GM18873 (cell line): ENCODE measurements at regions not wholly inside any gene's neighbourhood (a gene's known extent, or its start where the extent isn't known, plus 50 kb on each side); places are given as distances from the start of the nearest gene placed in this dataset.
"Not testable (repeated sequence)": the region's sequence is repeated elsewhere in the genome, so short reads cannot be mapped to it uniquely, and the experiment has no call there.

Source experiments
- ATAC-seq: cut with Tn5 transposase; IDR thresholded peaks from one replicate; pipeline ENCODE4 v1.9.1; 2021; ENCODE audit warnings: mild to moderate bottlenecking, moderate library complexity, moderate number of reproducible peaks; ENCODE audit not compliant: unreplicated experiment, low FRiP score

DNA sequence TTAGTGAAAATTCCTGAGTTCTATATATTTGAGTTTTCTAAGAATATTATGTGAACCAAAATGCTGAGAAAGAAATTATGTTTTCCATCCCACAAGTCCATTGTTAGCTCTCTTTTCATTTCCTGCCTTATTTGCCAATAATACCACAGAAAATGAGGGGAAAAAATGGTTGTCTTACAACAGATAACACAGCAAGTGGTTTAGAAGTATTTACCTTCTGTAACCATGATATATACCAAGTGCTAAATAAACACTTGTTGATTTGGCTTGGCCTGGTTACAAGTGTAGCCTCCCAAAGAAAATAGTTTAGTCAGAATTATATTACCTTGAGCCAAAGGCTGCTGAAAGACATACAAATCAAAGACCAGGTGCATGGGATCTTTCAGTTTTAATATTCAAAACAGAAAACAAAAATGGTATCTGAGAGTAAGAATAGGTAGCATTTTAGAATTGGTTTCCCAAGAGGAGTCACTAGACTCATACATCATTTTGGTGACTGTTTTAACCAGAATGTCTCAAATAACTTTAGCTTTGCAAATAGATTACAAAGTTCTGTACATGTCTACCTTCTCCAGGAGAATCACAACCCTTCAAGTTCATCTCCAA lies 439.8 kb upstream of the DYNLRB2 start:
- no peak for ATAC-seq

DNA sequence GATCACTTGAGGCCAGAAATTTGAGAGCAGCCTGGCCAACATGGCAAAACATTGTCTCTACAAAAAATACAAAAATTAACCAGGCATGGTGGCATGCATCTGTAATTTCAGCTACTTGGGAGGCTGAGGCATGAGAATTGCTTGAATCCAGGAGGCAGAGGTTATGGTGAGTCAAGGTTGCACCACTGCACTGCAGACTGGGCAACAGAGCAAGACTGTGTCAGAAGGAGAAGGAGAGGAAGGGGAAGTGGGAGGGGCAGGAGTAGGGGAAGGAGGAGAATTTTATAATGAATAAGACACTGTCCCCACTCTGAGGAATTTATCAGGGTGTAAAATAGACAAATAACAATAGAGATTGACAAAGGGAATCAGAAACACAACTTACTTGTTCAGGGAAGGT lies 440.6 kb upstream of the DYNLRB2 start:
- ATAC-seq, result no peak

DNA sequence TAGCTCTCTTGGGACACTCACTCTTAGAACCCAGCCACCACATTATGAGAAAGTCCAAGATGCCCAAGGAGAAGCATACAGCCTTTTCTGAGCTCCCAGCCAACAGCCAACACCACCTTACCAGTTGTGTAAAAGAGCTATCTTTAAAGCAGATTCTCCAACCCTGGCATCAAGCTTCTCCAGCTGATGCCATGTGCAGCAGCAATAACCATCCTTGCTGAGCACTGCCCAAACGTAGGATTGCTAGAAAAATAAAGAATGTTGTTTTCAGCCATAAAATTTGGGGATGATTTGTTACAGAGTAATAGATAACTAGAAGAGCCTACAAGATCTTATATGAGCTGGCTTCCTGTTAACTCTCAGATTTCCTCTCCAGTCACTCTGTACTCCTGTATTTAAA lies 443.7 kb upstream of the DYNLRB2 start:
- ATAC-seq, result no peak

DNA sequence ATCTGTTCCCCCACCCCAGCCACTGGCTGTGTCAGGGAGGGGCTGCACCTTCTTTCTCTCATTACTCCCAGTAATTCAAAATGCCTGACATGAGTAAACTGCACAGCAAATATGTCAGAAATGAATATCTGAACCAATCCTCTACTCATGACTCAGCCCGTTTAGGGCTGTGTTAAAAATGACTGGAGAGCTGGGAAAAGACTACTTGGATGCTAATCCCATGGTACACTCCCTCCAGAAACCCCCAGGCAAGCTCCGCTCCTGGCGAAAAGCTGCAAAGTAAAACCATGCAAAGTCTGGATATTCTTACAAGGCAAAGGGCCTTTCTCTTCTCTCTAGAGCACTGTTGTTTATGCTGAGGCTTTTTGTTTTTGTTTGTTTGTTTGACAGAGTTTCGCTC lies 448.1 kb upstream of the DYNLRB2 start:
- ATAC-seq, result no peak

DNA sequence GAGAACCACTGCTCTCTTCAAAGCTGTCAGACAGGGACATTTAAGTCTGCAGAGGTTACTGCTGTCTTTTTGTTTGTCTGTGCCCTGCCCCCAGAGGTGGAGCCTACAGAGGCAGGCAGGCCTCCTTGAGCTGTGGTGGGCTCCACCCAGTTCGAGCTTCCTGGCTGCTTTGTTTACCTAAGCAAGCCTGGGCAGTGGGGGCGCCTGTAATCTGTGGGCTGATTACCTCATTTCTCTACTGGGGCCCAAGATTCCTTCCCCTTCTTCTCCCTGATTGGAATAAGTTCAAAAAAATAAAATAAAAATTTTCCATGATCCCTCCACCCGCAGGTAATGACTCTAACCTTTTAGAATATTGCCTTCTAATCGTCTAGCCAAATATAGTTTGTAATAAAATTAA lies 449.3 kb upstream of the DYNLRB2 start:
- not testable (repeated sequence) for ATAC-seq

DNA sequence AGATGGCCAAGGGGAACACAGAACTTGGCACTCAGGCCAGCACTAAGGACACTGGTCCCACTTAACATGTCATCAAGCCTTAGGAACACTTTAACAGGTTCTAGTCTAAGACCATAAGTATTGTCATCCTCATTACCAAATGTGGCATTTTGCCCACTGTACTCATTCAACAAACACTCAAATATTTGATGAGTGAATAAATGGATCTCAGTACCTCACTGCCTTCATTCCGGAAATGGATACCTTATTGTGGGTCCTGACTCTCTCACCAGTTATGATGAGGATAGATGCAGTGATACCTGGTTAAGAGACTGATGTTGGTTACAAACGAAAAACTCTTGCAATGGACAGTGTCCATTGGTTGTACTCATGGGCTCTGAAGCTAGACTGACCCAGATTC lies 455.2 kb upstream of the DYNLRB2 start:
- ATAC-seq, result no peak

DNA sequence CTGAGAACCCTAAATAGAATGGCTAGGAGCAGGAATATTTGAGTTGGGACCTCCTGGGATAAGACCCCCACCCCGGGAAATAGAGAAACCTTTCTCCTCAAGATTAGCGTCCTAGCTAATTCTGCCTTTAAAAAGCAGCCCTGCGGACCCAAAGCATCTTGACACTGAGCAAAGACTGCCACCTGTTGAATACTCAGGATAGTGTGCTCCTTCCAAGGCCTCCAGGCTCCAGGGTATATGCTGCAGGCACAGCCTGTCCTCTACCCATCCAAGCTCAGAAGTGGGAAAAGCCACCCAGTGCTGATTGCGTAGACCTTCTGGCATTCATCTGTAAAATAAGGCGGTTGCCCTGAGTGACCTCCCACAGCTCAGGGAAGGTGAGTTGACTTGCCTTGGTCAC lies 456.2 kb upstream of the DYNLRB2 start:
- no peak for ATAC-seq

DNA sequence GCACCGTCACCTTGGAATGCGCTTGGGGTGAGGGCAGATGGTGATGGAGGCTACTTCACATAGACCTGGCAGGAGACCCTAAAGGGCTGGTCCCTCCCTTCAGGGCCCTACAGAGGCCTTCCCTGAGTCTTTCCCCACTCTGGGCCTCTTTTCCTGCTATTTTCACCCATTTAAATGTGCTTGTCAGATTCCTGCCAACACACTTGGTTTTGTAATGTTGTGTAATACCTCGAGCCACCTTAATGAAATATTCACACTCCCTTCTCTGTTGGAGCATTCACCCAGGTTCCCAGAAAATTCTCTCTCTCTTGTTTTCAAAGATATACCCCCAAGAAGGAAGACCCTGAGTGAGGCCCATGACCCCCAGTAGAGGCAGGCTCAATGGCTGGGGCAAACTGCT lies 456.6 kb upstream of the DYNLRB2 start:
- ATAC-seq, result no peak

DNA sequence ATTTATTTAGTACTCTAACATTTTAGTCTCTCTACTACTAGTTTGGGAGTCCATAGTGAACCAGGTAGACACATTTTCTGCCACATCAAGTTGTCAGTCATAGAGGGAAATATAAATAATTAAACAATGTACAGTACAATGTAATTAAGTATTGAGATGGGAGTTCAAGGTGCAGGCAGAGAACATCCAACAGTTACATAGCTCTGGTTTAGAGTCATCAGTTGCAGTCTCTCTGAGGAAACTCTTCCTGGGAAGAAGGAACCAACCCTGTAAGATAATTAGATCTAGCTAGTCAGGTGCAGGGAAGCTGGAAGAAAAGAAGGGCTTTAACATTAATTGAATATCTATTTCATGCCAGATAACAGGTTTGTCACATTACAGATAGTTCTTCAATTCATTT lies 457.9 kb upstream of the DYNLRB2 start:
- ATAC-seq, result no peak

DNA sequence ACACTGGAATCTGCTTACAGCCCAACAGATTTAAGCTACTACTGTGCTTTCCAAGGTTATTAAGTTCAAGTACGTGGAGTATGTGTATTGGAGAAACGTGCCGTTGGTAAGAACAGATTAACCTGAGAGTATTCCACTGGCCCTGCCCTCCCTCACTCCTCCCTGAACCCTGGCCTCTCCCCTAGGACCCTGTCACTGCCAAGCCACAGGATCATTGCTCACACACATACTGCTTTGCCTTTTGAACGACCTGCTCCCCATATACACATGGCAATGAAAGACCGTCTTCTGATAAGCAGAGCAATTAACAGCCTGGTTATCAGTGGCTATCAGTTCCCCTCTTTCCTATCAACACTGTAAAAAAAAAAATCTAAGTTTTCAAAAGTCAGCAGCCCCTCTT lies 458.9 kb upstream of the DYNLRB2 start:
- no peak for ATAC-seq

DNA sequence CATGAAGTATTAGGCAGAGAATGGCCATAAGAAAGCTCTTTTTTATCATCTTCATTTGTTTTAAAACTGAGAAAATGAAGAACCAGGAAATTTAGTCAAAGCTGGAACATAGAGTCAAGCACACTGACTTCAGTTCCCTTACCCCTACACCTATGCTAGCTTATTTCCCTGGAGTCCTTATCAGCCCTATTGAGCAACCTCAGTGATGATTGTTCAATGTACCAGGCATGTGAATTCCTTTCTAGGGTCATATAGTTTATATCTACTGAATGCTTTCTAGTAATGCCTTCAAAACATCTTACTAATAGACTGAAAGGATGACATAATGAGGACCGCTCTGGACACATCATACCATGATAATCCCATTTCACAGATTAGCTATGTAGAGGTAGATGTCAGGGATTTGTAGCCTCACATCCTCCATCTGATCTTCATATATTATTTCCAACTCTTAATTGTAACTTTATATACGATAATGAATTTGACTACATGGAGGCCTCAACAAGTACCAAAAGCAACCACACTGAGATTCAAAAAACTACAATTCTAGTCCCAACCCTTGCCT lies 460.4 kb upstream of the DYNLRB2 start:
- no peak for ATAC-seq

DNA sequence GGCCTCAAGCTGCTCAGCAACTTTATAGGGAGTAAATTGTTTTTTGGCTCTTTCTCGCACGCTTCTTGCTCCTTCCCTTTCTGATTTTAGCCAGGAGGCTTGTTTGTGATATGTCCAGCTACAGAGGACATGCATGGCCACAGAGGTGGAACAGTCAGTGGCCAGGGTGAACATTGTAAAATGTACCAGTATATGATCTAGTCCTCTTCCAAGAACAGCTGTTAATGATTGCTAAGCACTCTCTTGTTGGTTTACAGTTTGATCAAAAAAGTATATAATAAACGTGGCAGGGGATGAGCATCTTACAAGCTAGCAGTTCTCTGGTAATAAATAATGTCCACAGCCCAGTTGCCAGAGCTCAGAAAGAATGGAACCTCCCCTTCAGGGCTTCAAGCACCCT lies 461.7 kb upstream of the DYNLRB2 start:
- ATAC-seq, result no peak

DNA sequence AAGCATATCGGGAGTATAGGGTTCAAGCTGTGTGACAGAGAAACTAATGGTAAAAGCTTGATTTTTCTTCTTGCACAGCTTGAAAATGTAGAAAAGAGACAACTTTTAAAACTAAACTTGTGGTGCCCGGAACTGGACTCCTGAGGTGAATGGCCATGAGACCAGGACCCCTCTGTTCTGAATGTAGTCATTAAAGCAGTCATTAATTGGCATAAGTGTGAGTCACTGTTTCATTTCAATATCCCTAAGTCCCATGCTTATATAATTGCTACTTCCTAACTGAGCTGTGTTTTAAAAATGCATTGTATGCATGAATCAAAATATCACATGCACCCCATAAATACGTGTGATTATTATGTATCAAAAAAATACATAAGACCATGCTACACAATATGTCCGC lies 463.1 kb upstream of the DYNLRB2 start:
- no peak for ATAC-seq

DNA sequence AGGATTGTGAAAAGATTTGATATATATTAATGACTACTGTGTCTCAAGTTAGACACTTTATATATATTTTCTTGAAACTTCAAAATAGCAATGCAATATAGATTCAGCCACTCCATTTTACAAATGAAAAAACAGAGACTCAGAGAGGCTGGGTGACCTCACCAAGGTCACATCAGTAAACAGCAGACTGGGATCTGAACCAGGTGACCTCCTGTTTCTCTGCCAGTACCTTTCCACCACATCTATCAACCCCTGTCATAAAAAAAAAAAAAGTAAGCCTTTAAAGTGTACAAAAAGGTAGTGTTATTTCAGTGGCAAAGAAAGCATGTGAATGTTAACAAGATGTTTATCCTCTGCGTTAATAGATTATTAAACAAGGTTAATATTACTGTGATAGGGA lies 466.5 kb upstream of the DYNLRB2 start:
- ATAC-seq, result no peak

DNA sequence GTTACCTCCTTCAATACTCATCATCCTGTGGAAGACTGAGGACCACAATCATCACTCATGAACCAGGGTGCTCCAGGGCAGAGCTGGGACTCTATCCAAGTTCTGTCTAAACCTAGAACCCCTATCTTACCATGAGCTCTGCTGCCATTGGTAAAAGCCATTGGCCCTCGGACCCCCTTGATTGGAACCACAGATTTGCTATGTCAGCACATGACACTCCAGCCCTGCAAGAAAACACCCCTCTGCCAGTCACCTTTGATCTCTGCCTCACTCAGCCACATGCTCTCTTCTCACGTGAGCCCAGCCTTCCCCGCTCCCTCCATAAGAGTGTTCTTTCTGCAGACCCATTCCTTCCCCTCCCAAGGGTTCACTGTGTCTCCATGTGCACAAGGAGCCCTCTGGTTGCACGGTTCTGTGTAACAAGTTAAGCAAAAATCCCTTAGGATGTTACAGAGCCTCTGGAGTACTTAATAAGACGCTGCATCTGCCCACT lies 468.8 kb upstream of the DYNLRB2 start:
- ATAC-seq, result no peak

DNA sequence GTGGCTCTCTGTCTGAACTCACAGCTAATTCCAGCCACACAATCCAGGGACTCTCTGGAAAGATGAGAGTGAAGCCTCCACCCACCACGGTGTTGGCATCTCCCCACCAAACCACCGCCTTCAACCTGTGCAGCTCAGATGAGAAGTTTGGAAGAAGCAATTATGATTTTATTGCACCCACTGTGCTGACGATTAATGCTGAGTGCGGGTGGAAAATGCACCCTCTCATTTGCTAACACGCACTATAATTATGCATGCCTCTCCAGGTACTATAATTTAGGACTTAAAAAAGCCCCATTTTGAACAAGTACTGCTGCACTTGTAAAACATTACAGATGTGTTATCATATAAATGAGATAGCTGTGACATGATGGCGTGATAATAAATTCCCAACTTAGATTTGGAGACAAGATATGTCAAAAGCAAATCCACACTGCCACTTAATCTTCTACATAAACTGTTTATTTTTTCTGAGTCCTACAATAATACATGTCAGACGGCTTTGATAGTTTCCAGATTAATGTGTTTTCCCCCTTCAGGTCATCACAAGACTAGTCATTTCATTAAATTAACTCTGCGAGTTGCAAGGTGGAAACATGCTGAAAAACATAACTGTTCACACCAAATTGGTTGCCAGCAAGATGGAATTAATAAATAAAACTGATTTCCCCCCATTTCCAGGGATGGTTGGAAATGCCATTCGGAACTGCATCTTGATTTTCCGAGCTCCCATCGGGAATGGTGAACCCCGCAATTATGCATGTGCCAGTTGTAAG lies 466.5 kb upstream of the MAF start:
- no peak for ATAC-seq

DNA sequence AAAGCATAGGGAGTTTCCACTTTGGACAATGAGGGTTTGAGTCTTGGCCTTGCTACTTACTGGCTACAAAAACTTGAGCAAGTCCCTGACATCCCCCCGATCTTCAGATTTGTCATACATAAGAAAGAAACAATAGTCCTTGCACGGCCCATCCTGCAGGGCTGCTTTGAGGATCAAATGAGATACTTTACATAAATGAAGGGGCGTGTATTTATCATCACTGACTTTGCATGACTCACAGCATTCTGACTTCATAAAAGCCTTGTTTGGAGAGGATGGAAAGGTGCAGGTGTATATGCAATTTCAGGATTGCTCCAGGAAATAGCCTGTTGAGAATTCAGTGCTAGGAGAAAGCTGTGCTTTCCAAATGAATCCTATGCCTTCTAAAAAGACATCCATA lies 465.0 kb upstream of the MAF start:
- ATAC-seq, result no peak

DNA sequence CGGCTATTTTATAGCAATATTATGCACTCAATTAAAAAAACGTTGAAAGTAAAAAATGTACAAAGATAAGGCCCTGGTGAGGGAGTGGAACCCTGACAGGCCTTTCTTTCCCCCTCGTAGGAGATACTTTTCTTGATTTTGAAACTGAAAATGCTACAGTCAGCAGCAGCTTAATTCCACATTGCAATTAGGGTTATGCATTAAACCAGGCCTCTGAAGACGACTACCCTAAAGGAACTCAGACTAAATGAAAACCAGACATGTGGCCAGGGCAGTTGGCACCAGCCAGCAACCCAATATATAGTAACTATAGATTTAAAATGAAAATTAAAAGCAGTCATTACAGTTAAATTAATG lies 463.2 kb upstream of the MAF start:
- no peak for ATAC-seq

DNA sequence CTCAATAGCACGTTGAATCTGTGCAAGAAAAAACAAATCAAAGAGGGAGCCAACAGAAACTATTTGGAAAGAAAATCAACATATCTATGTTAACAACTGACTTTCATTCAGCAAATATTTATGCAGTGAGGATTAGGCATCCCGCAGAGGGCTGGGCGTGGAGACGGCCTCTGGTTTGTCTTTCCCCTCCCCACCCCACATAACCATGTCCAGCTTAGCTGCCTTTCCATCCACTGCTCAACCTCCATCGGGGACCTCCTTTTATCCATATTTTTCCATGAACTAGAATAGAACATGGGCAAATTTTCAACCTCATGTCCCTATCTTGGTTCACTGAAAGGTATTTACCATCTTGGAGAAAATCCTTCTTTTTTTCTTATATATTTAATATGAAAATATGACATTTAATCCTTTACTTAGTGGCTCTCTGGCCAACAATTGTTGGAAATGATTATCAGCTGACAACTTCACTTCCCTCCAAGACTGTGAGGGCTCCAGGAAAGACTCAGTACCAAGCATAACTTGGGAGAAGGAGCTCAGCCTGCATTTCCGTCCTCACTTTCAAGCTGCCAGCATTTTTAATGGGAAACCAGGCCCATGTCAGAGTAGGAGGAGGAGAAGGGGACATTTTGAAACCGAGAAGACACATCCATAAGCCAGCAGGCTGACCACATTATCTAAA lies 462.6 kb upstream of the MAF start:
- no peak for ATAC-seq

DNA sequence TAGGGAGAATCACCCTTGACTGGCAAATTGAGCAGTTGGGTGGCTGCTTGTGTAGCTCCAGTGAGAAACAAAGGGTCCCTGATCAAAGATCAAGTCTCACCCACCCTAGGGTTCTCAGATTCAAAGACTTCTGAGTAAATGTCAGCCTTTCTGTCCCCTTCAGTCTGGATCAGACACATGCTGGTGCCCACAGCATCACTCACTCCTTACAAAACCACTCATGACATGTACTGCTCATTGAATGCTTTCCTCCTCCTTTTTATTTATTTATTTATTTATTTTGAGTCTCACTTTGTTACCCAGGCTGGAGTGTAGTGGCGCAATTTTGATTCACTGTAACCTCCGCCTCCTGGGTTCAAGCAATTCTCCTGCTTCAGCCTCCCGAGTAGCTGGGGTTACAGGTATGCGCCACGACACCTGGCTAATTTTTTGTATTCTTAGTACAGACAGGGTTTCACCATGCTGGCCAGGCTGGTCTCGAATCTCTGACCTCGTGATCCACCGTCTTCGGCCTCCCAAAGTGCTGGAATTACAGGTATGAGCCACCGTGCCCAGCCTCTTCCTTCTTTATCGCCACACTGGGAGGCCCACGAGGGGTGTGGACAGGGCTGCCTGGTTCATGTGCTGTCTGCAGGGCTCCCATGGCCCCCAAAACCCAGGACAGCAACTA lies 462.0 kb upstream of the MAF start:
- no peak for ATAC-seq

DNA sequence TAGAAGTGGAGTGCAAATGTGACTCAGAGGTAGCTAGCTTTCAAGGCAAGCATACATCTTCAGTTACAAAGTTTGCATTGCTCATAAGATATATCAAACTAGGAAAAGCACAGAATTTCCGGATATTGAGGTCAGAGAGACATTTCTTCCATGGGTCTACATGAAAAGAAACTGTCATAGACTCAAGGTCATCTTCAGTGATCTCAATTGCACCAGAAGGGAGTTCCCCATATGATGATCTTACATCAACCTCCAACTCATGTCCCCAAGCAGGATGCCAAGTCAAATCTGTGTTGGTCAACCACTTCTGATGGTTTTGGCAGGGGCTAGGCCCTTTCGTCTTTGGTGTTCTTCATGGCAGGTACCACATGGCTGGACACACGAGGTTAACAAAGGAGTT lies 459.9 kb upstream of the MAF start:
- no peak for ATAC-seq
